ENCODE measurements at regions not wholly inside any gene's neighbourhood (a gene's known extent, or its start where the extent isn't known, plus 50 kb on each side); places are given as distances from the start of the nearest gene placed in this dataset.

GRCh38 chr10:63773106-63773505 lies 251.9 kb downstream of the REEP3 start:
- H3K4me3 ChIP-seq (replicated peaks in 1 of 2; ENCODE audit: low read depth in 2 of 2, low read length in 2 of 2): no peak overlapping the region
- TF ChIP-seq CTCF (IDR thresholded peaks at IDR 0.05; ENCODE audit: low read depth, low read length): no peak
- no peak for DNase-seq (ENCODE audit: low read depth in 2 of 2)

- no peak overlapping the region for H3K4me3 ChIP-seq (replicated peaks in 1 of 2; ENCODE audit: low read depth in 2 of 2, low read length in 2 of 2)
- TF ChIP-seq CTCF (IDR thresholded peaks at IDR 0.05; ENCODE audit: low read depth, low read length): no peak
- no peak for DNase-seq (ENCODE audit: low read depth in 2 of 2)
Measured at GRCh38 chr10:63773962-63774361, 252.8 kb downstream of the REEP3 start.

- no peak for TF ChIP-seq CTCF (IDR thresholded peaks at IDR 0.05; ENCODE audit: low read depth, low read length)
- no peak for DNase-seq (ENCODE audit: low read depth in 2 of 2)
- no peak overlapping the region for H3K4me3 ChIP-seq (replicated peaks in 1 of 2; ENCODE audit: low read depth in 2 of 2, low read length in 2 of 2)
Measured at GRCh38 chr10:63780101-63780500, 258.9 kb downstream of the REEP3 start.

GRCh38 chr10:63781226-63781625 lies 260.0 kb downstream of the REEP3 start:
- no peak overlapping the region for H3K4me3 ChIP-seq (replicated peaks in 1 of 2; ENCODE audit: low read depth in 2 of 2, low read length in 2 of 2)
- DNase-seq (ENCODE audit: low read depth in 2 of 2): no peak
- no peak for TF ChIP-seq CTCF (IDR thresholded peaks at IDR 0.05; ENCODE audit: low read depth, low read length)

GRCh38 chr10:63783882-63784281 lies 262.7 kb downstream of the REEP3 start:
- no peak overlapping the region for H3K4me3 ChIP-seq (replicated peaks in 1 of 2; ENCODE audit: low read depth in 2 of 2, low read length in 2 of 2)
- DNase-seq (ENCODE audit: low read depth in 2 of 2): no peak
- no peak for TF ChIP-seq CTCF (IDR thresholded peaks at IDR 0.05; ENCODE audit: low read depth, low read length)

- no peak for DNase-seq (ENCODE audit: low read depth in 2 of 2)
- no peak for TF ChIP-seq CTCF (IDR thresholded peaks at IDR 0.05; ENCODE audit: low read depth, low read length)
Measured at GRCh38 chr10:63788152-63788821, 267.1 kb downstream of the REEP3 start.

More at GRCh38 chr10:63788152-63788821, 267.1 kb downstream of the REEP3 start:
- H3K4me3 ChIP-seq (replicated peaks in 1 of 2; ENCODE audit: low read depth in 2 of 2, low read length in 2 of 2): no peak overlapping the region
